Mesothelial cell of epicardium (in vitro differentiated cells): ENCODE measurements at regions not wholly inside any gene's neighbourhood (a gene's known extent, or its start where the extent isn't known, plus 50 kb on each side); places are given as distances from the start of the nearest gene placed in this dataset.

Experiments used
- DNase-seq, 2 experiments: peaks; one replicate each; pipeline ENCODE4 v3.0.0; 2021; ENCODE audit warnings: low spot score in 2 of 2; ENCODE audit not compliant: unreplicated experiment in 2 of 2
- H3K27ac Mint-ChIP-seq: 2 replicates; pipeline ENCODE4 v1.8.0; 2021; ENCODE audit warnings: mixed read lengths
- H3K27me3 Mint-ChIP-seq: 2 replicates; pipeline ENCODE4 v1.8.0; 2021; ENCODE audit warnings: low read depth, mixed read lengths
- H3K36me3 Mint-ChIP-seq: 2 replicates; pipeline ENCODE4 v1.8.0; 2021; ENCODE audit warnings: mixed read lengths
- H3K4me1 Mint-ChIP-seq: 2 replicates; pipeline ENCODE4 v1.8.0; 2021; ENCODE audit warnings: mixed read lengths
- H3K4me3 Mint-ChIP-seq: 2 replicates; pipeline ENCODE4 v1.8.0; 2021; ENCODE audit warnings: mild to moderate bottlenecking, moderate library complexity, mixed read lengths
- H3K9me3 Mint-ChIP-seq: 2 replicates; pipeline ENCODE4 v1.8.0; 2021; ENCODE audit warnings: mixed read lengths
- TF ChIP-seq, protein P1 (sequence below): fragments of 200-600 bp; sonication (generic); IDR thresholded peaks from one replicate; pipeline ENCODE4 v1.5.0; 2021; ENCODE audit warnings: antibody characterized with exemption; ENCODE audit not compliant: unreplicated experiment

GRCh38 chr4:34644579-34645115 is 1599.7 kb downstream of the ARAP2 start:
- H3K27ac Mint-ChIP-seq = no peak overlapping the region
- TF ChIP-seq, protein P1, sequence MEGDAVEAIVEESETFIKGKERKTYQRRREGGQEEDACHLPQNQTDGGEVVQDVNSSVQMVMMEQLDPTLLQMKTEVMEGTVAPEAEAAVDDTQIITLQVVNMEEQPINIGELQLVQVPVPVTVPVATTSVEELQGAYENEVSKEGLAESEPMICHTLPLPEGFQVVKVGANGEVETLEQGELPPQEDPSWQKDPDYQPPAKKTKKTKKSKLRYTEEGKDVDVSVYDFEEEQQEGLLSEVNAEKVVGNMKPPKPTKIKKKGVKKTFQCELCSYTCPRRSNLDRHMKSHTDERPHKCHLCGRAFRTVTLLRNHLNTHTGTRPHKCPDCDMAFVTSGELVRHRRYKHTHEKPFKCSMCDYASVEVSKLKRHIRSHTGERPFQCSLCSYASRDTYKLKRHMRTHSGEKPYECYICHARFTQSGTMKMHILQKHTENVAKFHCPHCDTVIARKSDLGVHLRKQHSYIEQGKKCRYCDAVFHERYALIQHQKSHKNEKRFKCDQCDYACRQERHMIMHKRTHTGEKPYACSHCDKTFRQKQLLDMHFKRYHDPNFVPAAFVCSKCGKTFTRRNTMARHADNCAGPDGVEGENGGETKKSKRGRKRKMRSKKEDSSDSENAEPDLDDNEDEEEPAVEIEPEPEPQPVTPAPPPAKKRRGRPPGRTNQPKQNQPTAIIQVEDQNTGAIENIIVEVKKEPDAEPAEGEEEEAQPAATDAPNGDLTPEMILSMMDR = no peak
- H3K4me1 Mint-ChIP-seq = no peaks in the 10 kb centered on the region
- no peaks in the 10 kb centered on the region for H3K27me3 Mint-ChIP-seq
- DNase-seq = no peak
- H3K4me3 Mint-ChIP-seq = no peak overlapping the region
- peaks cover 29% of the 10 kb centered on the region for H3K9me3 Mint-ChIP-seq
- H3K36me3 Mint-ChIP-seq = peaks cover 2% of the 10 kb centered on the region

DNA sequence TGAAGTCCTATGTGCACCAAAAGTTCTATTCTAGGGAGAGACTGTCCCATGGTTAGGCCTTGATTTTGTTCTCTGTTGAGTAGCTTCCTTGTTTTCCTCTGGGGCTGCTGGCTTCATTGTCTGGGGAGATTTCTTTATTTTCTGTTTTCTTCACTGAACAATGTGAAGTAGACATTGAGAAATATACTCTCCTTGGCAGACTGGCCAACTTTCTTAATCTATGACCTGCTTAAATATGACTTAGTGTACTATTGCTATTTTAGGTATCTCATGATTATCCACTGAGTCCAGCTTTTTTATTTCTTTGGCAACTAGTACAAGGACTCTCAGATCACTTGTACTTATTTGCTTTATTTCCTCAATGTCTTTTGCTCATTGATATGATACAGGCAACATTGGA is 1594.6 kb downstream of the ARAP2 start:
- H3K4me1 Mint-ChIP-seq = peaks cover 1% of the 10 kb centered on the region
- H3K4me3 Mint-ChIP-seq = no peak overlapping the region
- H3K27me3 Mint-ChIP-seq = no peaks in the 10 kb centered on the region
- no peaks in the 10 kb centered on the region for H3K9me3 Mint-ChIP-seq
- TF ChIP-seq, protein P1 = no peak
- DNase-seq = no peak
- H3K27ac Mint-ChIP-seq = no peak overlapping the region
- no peaks in the 10 kb centered on the region for H3K36me3 Mint-ChIP-seq

DNA sequence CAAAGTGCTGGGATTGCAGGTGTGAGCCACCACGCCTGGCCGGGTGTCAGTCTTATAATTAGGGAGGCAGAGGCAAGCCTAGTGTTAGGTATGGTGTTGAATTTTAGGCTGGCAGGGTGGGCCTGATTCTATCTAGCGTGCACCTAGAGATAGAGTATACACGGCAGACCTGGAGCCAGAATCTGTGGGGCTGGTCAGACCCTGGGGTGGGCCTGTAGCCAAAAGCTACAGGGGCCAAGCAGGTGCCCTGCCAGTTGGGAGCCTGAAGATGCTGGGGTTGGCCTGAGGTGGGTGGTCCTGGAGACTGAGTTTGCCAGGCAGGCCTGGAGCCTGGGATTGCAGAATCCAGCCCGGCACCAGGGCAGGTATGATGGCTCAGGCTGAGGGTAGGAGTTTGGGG is 1580.3 kb downstream of the ARAP2 start:
- DNase-seq = no peak
- Mint-ChIP-seq H3K9me3 (peaks cover 6% of the 10 kb centered on the region), H3K27ac (no peak overlapping the region), H3K27me3 (no peaks in the 10 kb centered on the region), H3K4me3 (no peak overlapping the region), H3K4me1 (no peaks in the 10 kb centered on the region), H3K36me3 (no peaks in the 10 kb centered on the region)
- TF ChIP-seq, protein P1 = no peak

GRCh38 chr4:34676400-34676799 is 1567.9 kb downstream of the ARAP2 start:
- Mint-ChIP-seq H3K27me3 (no peaks in the 10 kb centered on the region), H3K9me3 (no peaks in the 10 kb centered on the region), H3K4me1 (no peaks in the 10 kb centered on the region), H3K4me3 (no peak overlapping the region), H3K36me3 (no peaks in the 10 kb centered on the region), H3K27ac (no peak overlapping the region)
- TF ChIP-seq, protein P1 = no peak
- DNase-seq = no peak

DNA sequence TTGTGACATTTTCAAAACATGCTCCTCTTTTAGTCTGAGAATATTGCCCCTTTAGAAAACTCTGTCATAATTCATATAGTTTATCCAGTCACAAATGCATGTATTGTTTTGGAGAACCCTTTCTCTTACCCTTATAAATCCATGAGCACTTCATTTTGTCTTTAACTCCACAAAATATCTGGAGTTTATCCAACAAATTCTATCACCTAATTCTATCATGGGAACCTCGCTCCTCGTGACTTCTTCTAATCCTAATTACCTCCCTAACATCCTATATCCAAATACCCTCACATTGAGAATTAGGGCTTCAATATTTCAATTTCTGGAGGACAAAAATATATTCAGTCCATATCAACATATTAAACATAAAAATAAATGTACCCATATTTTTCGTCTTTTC is 1565.9 kb downstream of the ARAP2 start:
- Mint-ChIP-seq H3K4me3 (no peak overlapping the region), H3K27ac (no peak overlapping the region)
- TF ChIP-seq, protein P1 = no peak

DNA sequence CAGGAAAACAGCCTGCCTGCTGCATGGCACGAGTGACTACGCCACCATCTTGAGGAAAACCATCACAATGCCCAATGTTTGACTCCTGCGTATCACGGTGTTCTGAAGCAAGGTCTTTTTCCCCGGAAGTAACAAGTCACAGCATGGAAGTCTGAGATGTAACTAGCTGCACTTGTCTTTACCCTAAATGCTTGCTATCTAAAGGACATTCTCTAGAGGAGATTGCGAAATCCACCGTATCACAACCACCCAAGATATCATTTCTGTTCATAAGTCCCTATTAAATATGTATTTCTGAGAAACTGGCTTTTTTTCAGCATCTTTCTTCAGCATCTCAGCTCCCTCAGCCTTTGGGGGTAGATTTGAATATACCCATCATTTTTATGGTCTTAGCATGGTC is 1565.1 kb downstream of the ARAP2 start:
- peaks cover 3% of the 10 kb centered on the region for H3K9me3 Mint-ChIP-seq
- no peaks in the 10 kb centered on the region for H3K27me3 Mint-ChIP-seq
- TF ChIP-seq, protein P1 = no peak
- no peak overlapping the region for H3K27ac Mint-ChIP-seq
- H3K4me3 Mint-ChIP-seq = no peak overlapping the region
- no peak for DNase-seq
- H3K36me3 Mint-ChIP-seq = no peaks in the 10 kb centered on the region
- H3K4me1 Mint-ChIP-seq = no peaks in the 10 kb centered on the region

More for the DNA sequence above, 1565.9 kb downstream of the ARAP2 start:
- no peak for DNase-seq
- Mint-ChIP-seq H3K4me1 (no peaks in the 10 kb centered on the region), H3K27me3 (no peaks in the 10 kb centered on the region), H3K9me3 (peaks cover 3% of the 10 kb centered on the region), H3K36me3 (no peaks in the 10 kb centered on the region)
